ENCODE measurements at regions not wholly inside any gene's neighbourhood (a gene's known extent, or its start where the extent isn't known, plus 50 kb on each side); places are given as distances from the start of the nearest gene placed in this dataset.
A peak's percentile ranks its signal among the peaks of the same experiment; 100 is the strongest.

DNA sequence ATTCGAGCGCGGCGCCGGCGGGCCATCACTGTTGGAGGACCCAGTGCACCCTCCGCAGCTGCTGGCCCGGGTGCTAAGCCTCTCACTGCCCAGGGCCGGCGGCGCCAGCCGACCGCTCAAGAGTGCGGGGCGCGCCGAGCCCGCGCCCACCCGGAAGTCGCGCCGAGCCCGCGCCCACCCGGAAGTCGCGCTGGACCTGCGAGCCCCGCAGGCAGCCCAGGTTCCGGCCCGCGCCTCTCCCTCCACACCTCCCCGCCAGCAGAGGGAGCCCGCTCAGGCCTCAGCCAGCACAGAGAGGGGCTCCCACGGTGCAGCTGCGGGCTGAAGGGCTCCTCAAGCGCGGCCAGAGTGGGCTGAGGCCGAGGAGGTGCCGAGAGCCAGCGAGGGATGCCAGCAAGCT is 170.8 kb downstream of the GTF2H2C_2 start:
- peak; percentile 3 for DNase-seq (ENCODE audit: low read depth)

All from stimulated activated CD4-positive, alpha-beta T cell treated with anti-CD3 and anti-CD28 coated beads, Interleukin-2, amount 100 ng/mL, for 4 hours (primary cell).